ENCODE measurements at regions not wholly inside any gene's neighbourhood (a gene's known extent, or its start where the extent isn't known, plus 50 kb on each side); places are given as distances from the start of the nearest gene placed in this dataset.

DNA sequence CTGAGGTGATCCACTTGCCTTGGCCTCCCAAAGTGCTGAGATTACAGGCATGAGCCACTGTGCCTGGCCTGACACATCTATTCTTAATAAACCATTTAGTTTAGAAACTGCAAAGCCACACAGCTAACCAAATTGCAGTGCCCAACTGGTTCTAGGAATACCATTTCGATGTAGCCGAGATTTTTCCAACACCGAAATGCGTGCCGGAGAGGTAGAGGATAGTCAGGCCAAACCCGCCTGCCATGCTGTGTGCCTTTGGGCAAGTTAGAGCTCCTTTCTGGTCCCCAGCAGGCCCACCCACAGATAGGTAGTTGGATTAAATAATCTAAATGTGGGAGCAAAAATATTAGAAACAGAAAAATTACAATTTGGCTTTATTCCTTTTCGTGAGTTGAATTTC lies 254.4 kb downstream of the FOXD2 start:
- Histone ChIP-seq H2AFZ (ENCODE audit: low read length) (no peak overlapping the region), H3K4me1 (ENCODE audit: insufficient read depth, low read length) (no peaks in the 10 kb centered on the region; the same call in 1 of the 2 replicates), H3K36me3 (ENCODE audit: low read depth, low read length) (no peaks in the 10 kb centered on the region), H3K79me2 (ENCODE audit: low read length) (no peaks in the 10 kb centered on the region), H3K9me2 (replicated peaks; ENCODE audit: low read length) (no peaks in the 10 kb centered on the region), H3F3A (ENCODE audit: low read length, unreplicated experiment) (no peaks in the 10 kb centered on the region), H3K27ac (ENCODE audit: low read length) (no peak overlapping the region), H3K9ac (ENCODE audit: low read length) (no peak overlapping the region), H3K4me3 (ENCODE audit: low read length) (no peak overlapping the region), H3K27me3 (ENCODE audit: low read length) (peaks cover 4% of the 10 kb centered on the region; the same call in 1 of the 2 replicates), H4K20me1 (ENCODE audit: low read length) (no peaks in the 10 kb centered on the region), H3K9me3 (ENCODE audit: low read length) (no peaks in the 10 kb centered on the region), H3K4me2 (ENCODE audit: low read length) (no peak overlapping the region)
- DNase-seq (no peak), ATAC-seq (no peak)
- CTCF ChIA-PET: no interaction called here
- intact Hi-C loops (cut with micrococcal nuclease): no loop called here
- POLR2A ChIA-PET (ENCODE audit: unreplicated experiment): no interaction called here
- no TSS peak for BruUV-seq (replicated peaks)
- TF ChIP-seq EZH2 (IDR thresholded peaks at IDR 0.05; ENCODE audit: low read length, unreplicated experiment) (no peak), EZH2phosphoT487 (IDR thresholded peaks at IDR 0.05; ENCODE audit: borderline replicate concordance, low read length) (no peak)
- TF ChIP-seq, protein P1, sequence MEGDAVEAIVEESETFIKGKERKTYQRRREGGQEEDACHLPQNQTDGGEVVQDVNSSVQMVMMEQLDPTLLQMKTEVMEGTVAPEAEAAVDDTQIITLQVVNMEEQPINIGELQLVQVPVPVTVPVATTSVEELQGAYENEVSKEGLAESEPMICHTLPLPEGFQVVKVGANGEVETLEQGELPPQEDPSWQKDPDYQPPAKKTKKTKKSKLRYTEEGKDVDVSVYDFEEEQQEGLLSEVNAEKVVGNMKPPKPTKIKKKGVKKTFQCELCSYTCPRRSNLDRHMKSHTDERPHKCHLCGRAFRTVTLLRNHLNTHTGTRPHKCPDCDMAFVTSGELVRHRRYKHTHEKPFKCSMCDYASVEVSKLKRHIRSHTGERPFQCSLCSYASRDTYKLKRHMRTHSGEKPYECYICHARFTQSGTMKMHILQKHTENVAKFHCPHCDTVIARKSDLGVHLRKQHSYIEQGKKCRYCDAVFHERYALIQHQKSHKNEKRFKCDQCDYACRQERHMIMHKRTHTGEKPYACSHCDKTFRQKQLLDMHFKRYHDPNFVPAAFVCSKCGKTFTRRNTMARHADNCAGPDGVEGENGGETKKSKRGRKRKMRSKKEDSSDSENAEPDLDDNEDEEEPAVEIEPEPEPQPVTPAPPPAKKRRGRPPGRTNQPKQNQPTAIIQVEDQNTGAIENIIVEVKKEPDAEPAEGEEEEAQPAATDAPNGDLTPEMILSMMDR (conservative IDR thresholded peaks at IDR 0.05; ENCODE audit: low read depth, low read length): no peak

DNA sequence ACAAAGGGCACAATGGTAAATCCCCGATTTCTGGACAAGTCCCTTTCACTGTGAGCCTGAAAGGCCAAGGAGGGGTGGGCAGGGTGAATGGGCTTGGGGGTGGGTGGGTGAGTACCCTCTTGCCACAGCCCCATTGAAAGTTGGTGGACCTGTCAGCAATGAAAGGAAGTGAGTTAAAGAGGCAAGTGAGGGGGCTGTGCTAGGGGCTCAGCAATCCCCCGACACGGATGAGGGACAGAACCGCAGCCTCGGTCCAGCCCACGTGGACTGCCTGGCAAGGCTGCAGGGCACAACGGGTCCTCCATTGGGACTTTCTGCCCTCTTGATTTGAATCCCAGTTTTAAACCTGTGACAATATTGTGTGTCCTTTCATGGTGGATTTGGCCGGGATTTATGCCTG lies 255.3 kb downstream of the FOXD2 start:
- Histone ChIP-seq H4K20me1 (ENCODE audit: low read length) (no peaks in the 10 kb centered on the region), H3K27ac (ENCODE audit: low read length) (no peak overlapping the region), H3K4me1 (ENCODE audit: insufficient read depth, low read length) (no peaks in the 10 kb centered on the region; the same call in 1 of the 2 replicates), H3K79me2 (ENCODE audit: low read length) (no peaks in the 10 kb centered on the region), H2AFZ (ENCODE audit: low read length) (no peak overlapping the region), H3F3A (ENCODE audit: low read length, unreplicated experiment) (no peaks in the 10 kb centered on the region), H3K4me3 (ENCODE audit: low read length) (no peak overlapping the region), H3K9me3 (ENCODE audit: low read length) (no peaks in the 10 kb centered on the region), H3K27me3 (ENCODE audit: low read length) (peaks cover 4% of the 10 kb centered on the region; the same call in 1 of the 2 replicates), H3K4me2 (ENCODE audit: low read length) (no peak overlapping the region), H3K9me2 (replicated peaks; ENCODE audit: low read length) (no peaks in the 10 kb centered on the region), H3K9ac (ENCODE audit: low read length) (no peak overlapping the region), H3K36me3 (ENCODE audit: low read depth, low read length) (no peaks in the 10 kb centered on the region)
- BruUV-seq (replicated peaks): no TSS peak
- intact Hi-C loops (cut with micrococcal nuclease): no loop called here
- ChIA-PET CTCF (no interaction called here), POLR2A (ENCODE audit: unreplicated experiment) (no interaction called here)
- DNase-seq (no peak), ATAC-seq (no peak)
- TF ChIP-seq EZH2phosphoT487 (IDR thresholded peaks at IDR 0.05; ENCODE audit: borderline replicate concordance, low read length) (no peak), EZH2 (IDR thresholded peaks at IDR 0.05; ENCODE audit: low read length, unreplicated experiment) (no peak)
- TF ChIP-seq, protein P1 (conservative IDR thresholded peaks at IDR 0.05; ENCODE audit: low read depth, low read length): no peak

DNA sequence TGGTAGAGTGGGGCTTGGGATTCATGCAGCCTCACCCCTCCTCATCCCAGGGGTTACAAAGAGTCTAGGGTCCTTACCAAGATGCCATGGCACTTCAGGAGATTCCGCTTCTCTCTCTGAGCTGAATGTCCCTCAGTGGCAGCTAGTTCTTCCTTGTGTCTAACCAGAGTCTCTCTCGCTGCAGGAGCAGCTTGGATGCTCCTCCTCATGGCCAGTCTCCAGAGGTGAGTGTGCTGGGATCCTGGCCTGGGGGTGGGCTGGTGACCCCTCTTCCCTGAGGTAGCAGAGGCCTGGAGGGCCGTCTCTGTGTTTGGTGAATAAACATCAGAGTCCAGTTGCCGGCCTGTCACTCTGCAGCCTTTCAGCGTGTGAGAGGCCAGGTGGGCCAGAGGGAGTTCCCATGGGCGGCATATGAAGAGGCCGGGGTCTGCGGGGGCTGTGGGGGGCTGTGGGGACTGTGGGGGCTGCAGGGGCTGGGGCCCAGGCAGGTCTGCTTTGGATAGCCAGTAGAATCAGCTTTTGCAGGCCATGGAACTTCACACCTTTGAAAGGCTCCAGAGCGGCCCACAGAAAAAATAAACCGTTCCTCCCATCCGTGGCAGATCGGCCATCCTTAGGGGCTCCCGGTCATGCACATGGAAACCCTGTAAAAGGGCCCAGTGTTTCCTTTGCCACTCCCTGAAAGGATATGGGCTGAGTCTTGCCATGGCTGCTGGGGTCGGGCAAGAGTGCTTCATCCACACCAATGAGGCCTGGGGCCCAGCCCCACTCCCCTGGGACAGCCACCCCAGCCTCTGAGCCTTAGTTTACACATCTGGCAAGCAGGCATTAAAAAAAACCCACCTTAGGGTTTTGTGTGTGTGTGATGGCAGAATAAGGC lies 256.4 kb downstream of the FOXD2 start:
- ChIA-PET CTCF (interaction anchor here (0.6 kb wide), 1 partner anchor 16 kb away, joined by 3 read pairs; no protein-coding TSS in a partner anchor), POLR2A (ENCODE audit: unreplicated experiment) (no interaction called here)
- Histone ChIP-seq H3K4me1 (ENCODE audit: insufficient read depth, low read length) (no peaks in the 10 kb centered on the region; the same call in 1 of the 2 replicates), H3K36me3 (ENCODE audit: low read depth, low read length) (no peaks in the 10 kb centered on the region), H3F3A (ENCODE audit: low read length, unreplicated experiment) (no peaks in the 10 kb centered on the region), H3K9me2 (replicated peaks; ENCODE audit: low read length) (no peaks in the 10 kb centered on the region), H3K9ac (ENCODE audit: low read length) (no peak overlapping the region), H3K79me2 (ENCODE audit: low read length) (no peaks in the 10 kb centered on the region), H3K4me3 (ENCODE audit: low read length) (no peak overlapping the region), H3K9me3 (ENCODE audit: low read length) (no peaks in the 10 kb centered on the region), H4K20me1 (ENCODE audit: low read length) (no peaks in the 10 kb centered on the region), H2AFZ (ENCODE audit: low read length) (no peak overlapping the region), H3K27ac (ENCODE audit: low read length) (no peak overlapping the region), H3K27me3 (ENCODE audit: low read length) (peaks cover 4% of the 10 kb centered on the region; the same call in 1 of the 2 replicates), H3K4me2 (ENCODE audit: low read length) (no peak overlapping the region)
- DNase-seq (no peak), ATAC-seq (no peak)
- no peak for TF ChIP-seq EZH2 (IDR thresholded peaks at IDR 0.05; ENCODE audit: low read length, unreplicated experiment)
- TF ChIP-seq, protein P1 (conservative IDR thresholded peaks at IDR 0.05; ENCODE audit: low read depth, low read length): no peak
- TF ChIP-seq EZH2phosphoT487 (IDR thresholded peaks at IDR 0.05; ENCODE audit: borderline replicate concordance, low read length): no peak
- no TSS peak for BruUV-seq (replicated peaks)
- intact Hi-C loops (cut with micrococcal nuclease): no loop called here
